Endodermal cell (in vitro differentiated cells): ENCODE measurements at regions not wholly inside any gene's neighbourhood (a gene's known extent, or its start where the extent isn't known, plus 50 kb on each side); places are given as distances from the start of the nearest gene placed in this dataset.
A peak's percentile ranks its signal among the peaks of the same experiment; 100 is the strongest.

Source experiments
- DNase-seq: peaks from one replicate; pipeline ENCODE4 v3.0.0-alpha.2; 2017
- H3K27ac ChIP-seq: 2 replicates; pipeline ENCODE4 v1.5.1; 2013; ENCODE audit warnings: mild to moderate bottlenecking, low read depth, low read length, moderate library complexity
- H3K27me3 ChIP-seq: 2 replicates; pipeline ENCODE4 v1.6.1; 2013; ENCODE audit warnings: mild to moderate bottlenecking, low read length, moderate library complexity; ENCODE audit not compliant: insufficient read depth, control insufficient read depth, poor library complexity, severe bottlenecking
- H3K36me3 ChIP-seq: 2 replicates; pipeline ENCODE4 v1.7.0; 2013; ENCODE audit warnings: mild to moderate bottlenecking, low read length, moderate library complexity; ENCODE audit not compliant: control insufficient read depth, insufficient read depth
- H3K4me1 ChIP-seq: one replicate; pipeline ENCODE4 v1.7.0; 2013; ENCODE audit warnings: low read length; ENCODE audit not compliant: control insufficient read depth, insufficient read depth
- H3K4me3 ChIP-seq: 2 replicates; pipeline ENCODE4 v1.5.1; 2013; ENCODE audit warnings: mild to moderate bottlenecking, low read length, moderate library complexity
- H3K9ac ChIP-seq: 2 replicates; pipeline ENCODE4 v1.6.1; 2013; ENCODE audit warnings: mild to moderate bottlenecking, low read length, moderate library complexity; ENCODE audit not compliant: poor library complexity, severe bottlenecking; ENCODE audit errors: extremely low read depth
- H3K9me3 ChIP-seq: 2 replicates; pipeline ENCODE4 v1.6.1; 2013; ENCODE audit warnings: mild to moderate bottlenecking, low read length, moderate library complexity; ENCODE audit not compliant: control insufficient read depth
- H3K27ac Mint-ChIP-seq: 2 replicates; pipeline ENCODE4 v1.8.0; 2020; ENCODE audit warnings: mixed read lengths
- H3K27me3 Mint-ChIP-seq: 2 replicates; pipeline ENCODE4 v1.8.0; 2021; ENCODE audit warnings: mild to moderate bottlenecking, mixed read lengths; ENCODE audit not compliant: insufficient read depth
- H3K36me3 Mint-ChIP-seq: 2 replicates; pipeline ENCODE4 v1.8.0; 2020; ENCODE audit warnings: low read depth, mixed read lengths
- H3K4me1 Mint-ChIP-seq: 2 replicates; pipeline ENCODE4 v1.8.0; 2020; ENCODE audit warnings: mixed read lengths
- H3K4me3 Mint-ChIP-seq: 2 replicates; pipeline ENCODE4 v1.8.0; 2020; ENCODE audit warnings: mild to moderate bottlenecking, moderate library complexity, mixed read lengths
- H3K9me3 Mint-ChIP-seq: 2 replicates; pipeline ENCODE4 v1.8.0; 2020; ENCODE audit warnings: mild to moderate bottlenecking, mixed read lengths
- WGBS, 2 experiments: methylation state at CpG; one replicate each; pipeline versions ENCODE4 v1.1.5 to v1.1.7; 2013; ENCODE audit warnings: missing lambda C conversion rate in 2 of 2, mixed read lengths in 1 of 2; ENCODE audit not compliant: insufficient coverage in 1 of 2, insufficient read length in 1 of 2; 5-methylcytosine and 5-hydroxymethylcytosine counted together
- TF ChIP-seq, protein P1 (sequence below): fragments of 200-600 bp; sonication (generic); conservative IDR thresholded peaks from 2 replicates; pipeline ENCODE4 v1.5.0; 2021; ENCODE audit warnings: antibody characterized with exemption, mild to moderate bottlenecking

DNA sequence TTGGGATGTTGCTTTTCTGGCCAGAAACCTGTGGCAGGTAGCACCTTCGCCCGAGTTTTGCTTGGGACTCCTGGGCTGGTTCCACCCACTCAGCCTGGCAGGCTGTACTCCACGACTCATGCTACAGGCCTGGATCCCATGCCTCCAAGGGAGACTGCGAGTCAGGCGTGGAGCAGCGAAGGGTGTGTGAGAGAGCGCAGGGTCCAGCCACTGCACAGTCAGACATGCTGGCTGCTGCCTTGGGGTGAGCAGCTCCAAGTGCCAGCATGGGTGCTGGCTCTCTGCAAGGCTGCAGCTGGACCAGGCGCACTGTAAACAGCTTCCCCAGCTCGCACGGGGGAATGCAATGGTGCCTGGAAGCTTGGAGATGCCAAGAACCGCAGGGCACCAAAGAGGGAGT is 249.6 kb upstream of the EDIL3 start:
- Histone ChIP-seq H3K4me3 (no peak overlapping the region), H3K36me3 (no peaks in the 10 kb centered on the region), H3K9ac (no peak overlapping the region), H3K9me3 (no peaks in the 10 kb centered on the region), H3K4me1 (no peaks in the 10 kb centered on the region), H3K27ac (no peak overlapping the region), H3K27me3 (no peaks in the 10 kb centered on the region)
- Mint-ChIP-seq H3K4me3 (no peak overlapping the region), H3K27me3 (no peaks in the 10 kb centered on the region), H3K27ac (no peak overlapping the region), H3K9me3 (no peaks in the 10 kb centered on the region), H3K36me3 (no peaks in the 10 kb centered on the region), H3K4me1 (no peaks in the 10 kb centered on the region)
- TF ChIP-seq, protein P1, sequence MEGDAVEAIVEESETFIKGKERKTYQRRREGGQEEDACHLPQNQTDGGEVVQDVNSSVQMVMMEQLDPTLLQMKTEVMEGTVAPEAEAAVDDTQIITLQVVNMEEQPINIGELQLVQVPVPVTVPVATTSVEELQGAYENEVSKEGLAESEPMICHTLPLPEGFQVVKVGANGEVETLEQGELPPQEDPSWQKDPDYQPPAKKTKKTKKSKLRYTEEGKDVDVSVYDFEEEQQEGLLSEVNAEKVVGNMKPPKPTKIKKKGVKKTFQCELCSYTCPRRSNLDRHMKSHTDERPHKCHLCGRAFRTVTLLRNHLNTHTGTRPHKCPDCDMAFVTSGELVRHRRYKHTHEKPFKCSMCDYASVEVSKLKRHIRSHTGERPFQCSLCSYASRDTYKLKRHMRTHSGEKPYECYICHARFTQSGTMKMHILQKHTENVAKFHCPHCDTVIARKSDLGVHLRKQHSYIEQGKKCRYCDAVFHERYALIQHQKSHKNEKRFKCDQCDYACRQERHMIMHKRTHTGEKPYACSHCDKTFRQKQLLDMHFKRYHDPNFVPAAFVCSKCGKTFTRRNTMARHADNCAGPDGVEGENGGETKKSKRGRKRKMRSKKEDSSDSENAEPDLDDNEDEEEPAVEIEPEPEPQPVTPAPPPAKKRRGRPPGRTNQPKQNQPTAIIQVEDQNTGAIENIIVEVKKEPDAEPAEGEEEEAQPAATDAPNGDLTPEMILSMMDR = no peak
- WGBS, 2 experiments = 91 to 94% methylated on average over 6 to 11 of the region's 11 CpGs
- DNase-seq = peak; percentile 44

DNA sequence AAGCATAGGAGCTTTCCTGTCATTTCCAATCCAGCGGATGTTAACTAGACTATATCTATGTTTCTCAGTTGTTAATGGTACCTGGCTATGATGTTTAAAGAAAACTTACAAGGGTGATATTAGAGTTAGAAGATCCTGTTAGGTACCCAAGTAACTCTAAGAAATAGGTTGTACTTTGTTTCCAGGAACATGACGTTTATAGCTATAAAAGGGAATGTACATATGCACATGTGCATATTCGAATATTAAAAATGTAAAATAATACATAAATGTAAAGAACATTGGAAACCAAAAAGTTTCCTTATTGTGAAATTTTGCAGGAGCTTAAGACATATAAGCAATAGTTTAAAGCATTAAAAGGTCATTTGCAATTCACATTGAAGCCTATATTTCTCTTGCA is 247.7 kb upstream of the EDIL3 start:
- no peak overlapping the region for H3K4me3 ChIP-seq
- no peak overlapping the region for H3K4me3 Mint-ChIP-seq
- H3K36me3 Mint-ChIP-seq = no peaks in the 10 kb centered on the region
- no peaks in the 10 kb centered on the region for H3K27me3 Mint-ChIP-seq
- no peak overlapping the region for H3K27ac ChIP-seq
- H3K9me3 ChIP-seq = no peaks in the 10 kb centered on the region
- 82 to 100% methylated on average over 1 to 3 of the region's 3 CpGs for WGBS, 2 experiments
- H3K36me3 ChIP-seq = no peaks in the 10 kb centered on the region
- H3K9ac ChIP-seq = no peak overlapping the region
- H3K27ac Mint-ChIP-seq = no peak overlapping the region
- no peaks in the 10 kb centered on the region for H3K4me1 Mint-ChIP-seq
- H3K27me3 ChIP-seq = no peaks in the 10 kb centered on the region
- DNase-seq = no peak
- H3K4me1 ChIP-seq = no peaks in the 10 kb centered on the region
- TF ChIP-seq, protein P1 = no peak
- no peaks in the 10 kb centered on the region for H3K9me3 Mint-ChIP-seq

DNA sequence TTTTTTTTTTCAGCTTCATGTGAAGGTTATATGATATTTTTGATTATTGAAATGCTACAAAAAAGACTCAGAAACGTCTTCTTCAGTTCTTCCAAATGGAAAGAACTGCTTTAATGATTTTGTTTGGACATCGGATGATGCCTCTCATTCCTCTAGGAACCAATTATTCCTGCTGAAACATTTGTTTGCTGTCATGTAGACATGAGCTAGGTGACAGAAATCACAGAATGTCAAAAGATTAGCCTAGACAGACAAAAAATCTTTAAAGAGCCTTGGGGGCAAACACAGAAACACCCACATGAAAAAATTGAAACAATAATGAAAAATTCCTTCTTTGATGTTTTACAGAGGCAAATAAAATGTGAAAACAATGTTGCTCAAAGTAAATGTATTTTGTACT is 244.2 kb upstream of the EDIL3 start:
- WGBS, 2 experiments = 90 to 95% methylated on average over 2 of the region's 2 CpGs
- no peaks in the 10 kb centered on the region for H3K36me3 Mint-ChIP-seq
- no peaks in the 10 kb centered on the region for H3K27me3 ChIP-seq
- no peaks in the 10 kb centered on the region for H3K27me3 Mint-ChIP-seq
- H3K9me3 Mint-ChIP-seq = no peaks in the 10 kb centered on the region
- H3K36me3 ChIP-seq = no peaks in the 10 kb centered on the region
- TF ChIP-seq, protein P1 = no peak
- H3K27ac Mint-ChIP-seq = no peak overlapping the region
- H3K9me3 ChIP-seq = no peaks in the 10 kb centered on the region
- H3K9ac ChIP-seq = no peak overlapping the region
- H3K4me3 Mint-ChIP-seq = no peak overlapping the region
- H3K4me1 Mint-ChIP-seq = peaks cover 10% of the 10 kb centered on the region
- no peaks in the 10 kb centered on the region for H3K4me1 ChIP-seq
- H3K4me3 ChIP-seq = no peak overlapping the region
- H3K27ac ChIP-seq = no peak overlapping the region
- no peak for DNase-seq
